H1 (cell line): ENCODE measurements at regions not wholly inside any gene's neighbourhood (a gene's known extent, or its start where the extent isn't known, plus 50 kb on each side); places are given as distances from the start of the nearest gene placed in this dataset.

Experiments
- CTCF ChIA-PET: fragments of 300-600 bp; sonication (Branson Sonifier 250); formaldehyde crosslinking; loops from one replicate; lab custom pipeline; 2021; ENCODE audit not compliant: partially characterized antibody; lab: Charles Lee
- POLR2A ChIA-PET: fragments of 300-600 bp; sonication (Branson Sonifier 250); formaldehyde crosslinking; loops from one replicate; lab custom pipeline; 2021; ENCODE audit warnings: inconsistent platforms; ENCODE audit not compliant: partially characterized antibody; lab: Charles Lee
- DNase-seq, 2 experiments: peaks; one replicate each; pipeline versions ENCODE4 v3.0.0 to v3.0.0-alpha.2; 2010 to 2022; ENCODE audit warnings: low spot score in 2 of 2, low read depth in 1 of 2, mixed read lengths in 1 of 2
- FAIRE-seq: peaks from 2 replicates; lab custom pipeline; 2011; peaks lifted over from hg19 to GRCh38; lab: Jason Lieb, UNC
- H2AFZ ChIP-seq: 2 replicates; pipeline ENCODE4 v1.8.1; 2012; ENCODE audit warnings: low read length, inconsistent platforms
- H2AK5ac ChIP-seq: 2 replicates; pipeline ENCODE4 v1.6.1; 2013; ENCODE audit warnings: low read depth, low read length
- H2BK120ac ChIP-seq: replicated peaks from 2 replicates; pipeline ENCODE3; 2013; ENCODE audit warnings: low read depth, low read length, inconsistent platforms
- H2BK12ac ChIP-seq: 2 replicates; pipeline ENCODE4 v1.6.1; 2013; ENCODE audit warnings: low read depth, low read length
- H2BK15ac ChIP-seq: 2 replicates; pipeline ENCODE4 v1.6.1; 2013; ENCODE audit warnings: low read length
- H2BK20ac ChIP-seq: 2 replicates; pipeline ENCODE4 v1.6.1; 2013; ENCODE audit warnings: low read length
- H2BK5ac ChIP-seq: 2 replicates; pipeline ENCODE4 v1.6.1; 2013; ENCODE audit warnings: low read depth, low read length
- H3K14ac ChIP-seq: 2 replicates; pipeline ENCODE4 v1.6.1; 2013; ENCODE audit warnings: inconsistent platforms; ENCODE audit not compliant: insufficient read length
- H3K18ac ChIP-seq: 2 replicates; pipeline ENCODE4 v1.6.1; 2013; ENCODE audit warnings: low read length; ENCODE audit errors: extremely low read depth
- H3K23ac ChIP-seq: 2 replicates; pipeline ENCODE4 v1.6.1; 2013; ENCODE audit warnings: inconsistent platforms; ENCODE audit not compliant: insufficient read length
- H3K23me2 ChIP-seq: 2 replicates; pipeline ENCODE4 v1.6.1; 2013; ENCODE audit warnings: low read depth, low read length
- H3K27ac ChIP-seq: 2 replicates; pipeline ENCODE4 v1.6.1; 2011; ENCODE audit warnings: low read depth, low read length, inconsistent platforms
- H3K27me3 ChIP-seq, 4 experiments: replicated peaks in 1 of 4; 1 replicate in 1 of 4; 2 replicates in 3 of 4; pipeline versions ENCODE4 v1.6.1 to v1.8.1; 2011 to 2013; ENCODE audit warnings: low read length in 3 of 4, mild to moderate bottlenecking in 3 of 4, inconsistent platforms in 2 of 4, mixed read lengths in 2 of 4, moderate library complexity in 1 of 4; ENCODE audit not compliant: control insufficient read depth in 3 of 4, insufficient read depth in 3 of 4; ENCODE audit errors: extremely low read depth in 1 of 4
- H3K36me3 ChIP-seq, 4 experiments: 2 replicates each; pipeline versions ENCODE4 v1.6.1 to v1.8.1; 2011 to 2013; ENCODE audit warnings: mild to moderate bottlenecking in 4 of 4, low read length in 3 of 4, moderate library complexity in 2 of 4, control low read depth in 1 of 4, inconsistent platforms in 1 of 4; ENCODE audit not compliant: insufficient read depth in 4 of 4, control insufficient read depth in 2 of 4
- H3K4ac ChIP-seq: replicated peaks from 2 replicates; pipeline ENCODE3; 2013; ENCODE audit warnings: low read length, low read depth, mixed read lengths, inconsistent platforms; ENCODE audit not compliant: insufficient read length
- H3K4me1 ChIP-seq, 4 experiments: replicated peaks in 1 of 4; 1 replicate in 1 of 4; 2 replicates in 3 of 4; pipeline versions ENCODE4 v1.6.1 to v1.8.1; 2011 to 2013; ENCODE audit warnings: low read length in 3 of 4, inconsistent platforms in 2 of 4, mixed read lengths in 1 of 4; ENCODE audit not compliant: insufficient read depth in 4 of 4, control insufficient read depth in 3 of 4
- H3K4me2 ChIP-seq, 2 experiments: 2 replicates each; pipeline versions ENCODE4 v1.6.1 to v1.8.1; 2011 to 2013; ENCODE audit warnings: low read depth in 2 of 2, low read length in 2 of 2, control low read depth in 1 of 2, inconsistent platforms in 1 of 2, mild to moderate bottlenecking in 1 of 2; ENCODE audit not compliant: insufficient read depth in 1 of 2
- H3K4me3 ChIP-seq, 4 experiments: fragments of 200-600, 300-600 bp in 1 of 4; sonication (generic), shearing (Covaris generic), sonication (Bioruptor Twin) in 1 of 4; 2 replicates each; pipeline versions ENCODE4 v1.5.1 to v1.8.1; 2011 to 2016; ENCODE audit warnings: low read length in 4 of 4, low read depth in 3 of 4, control low read depth in 2 of 4, inconsistent platforms in 2 of 4, mild to moderate bottlenecking in 2 of 4, mixed read lengths in 1 of 4, moderate library complexity in 1 of 4; ENCODE audit not compliant: insufficient read depth in 2 of 4; ENCODE audit errors: extremely low read depth in 1 of 4
- H3K56ac ChIP-seq: replicated peaks from 2 replicates; pipeline ENCODE3; 2013; ENCODE audit warnings: low read depth, mild to moderate bottlenecking, mixed read lengths, low read length, inconsistent platforms; ENCODE audit not compliant: insufficient read length
- H3K79me1 ChIP-seq: 2 replicates; pipeline ENCODE4 v1.6.1; 2013; ENCODE audit warnings: low read depth, low read length, control low read depth
- H3K79me2 ChIP-seq, 2 experiments: 2 replicates each; pipeline versions ENCODE4 v1.6.1 to v1.8.1; 2012 to 2013; ENCODE audit warnings: low read length in 2 of 2, mild to moderate bottlenecking in 2 of 2, inconsistent platforms in 1 of 2; ENCODE audit not compliant: insufficient read depth in 2 of 2, control insufficient read depth in 1 of 2
- H3K9ac ChIP-seq, 4 experiments: replicated peaks in 1 of 4; 1 replicate in 1 of 4; 2 replicates in 3 of 4; pipeline versions ENCODE4 v1.6.1 to v1.8.1; 2011 to 2013; ENCODE audit warnings: low read depth in 3 of 4, low read length in 3 of 4, control low read depth in 2 of 4, mild to moderate bottlenecking in 2 of 4, moderate library complexity in 2 of 4, inconsistent platforms in 1 of 4; ENCODE audit errors: extremely low read depth in 1 of 4
- H3K9me3 ChIP-seq, 2 experiments: 2 replicates each; pipeline versions ENCODE4 v1.6.1 to v1.8.1; 2012 to 2013; ENCODE audit warnings: mild to moderate bottlenecking in 2 of 2, moderate library complexity in 2 of 2, control low read depth in 1 of 2, inconsistent platforms in 1 of 2, low read depth in 1 of 2, low read length in 1 of 2, mixed read lengths in 1 of 2; ENCODE audit not compliant: insufficient read depth in 2 of 2
- H4K20me1 ChIP-seq, 2 experiments: replicated peaks in 1 of 2; 2 replicates each; pipeline versions ENCODE3 to v1.8.1; 2011 to 2013; ENCODE audit warnings: inconsistent platforms in 2 of 2, low read length in 2 of 2, mild to moderate bottlenecking in 1 of 2; ENCODE audit not compliant: insufficient read depth in 2 of 2, control insufficient read depth in 1 of 2
- H4K5ac ChIP-seq: 2 replicates; pipeline ENCODE4 v1.6.1; 2013; ENCODE audit warnings: low read length, low read depth, mixed read lengths, inconsistent platforms; ENCODE audit not compliant: insufficient read length
- H4K8ac ChIP-seq: 2 replicates; pipeline ENCODE4 v1.8.0; 2013; ENCODE audit warnings: mild to moderate bottlenecking, moderate library complexity, low read length, inconsistent platforms; ENCODE audit not compliant: insufficient read depth; ENCODE audit errors: extremely low read depth
- H4K91ac ChIP-seq: replicated peaks from 2 replicates; pipeline ENCODE3; 2013; ENCODE audit warnings: low read length, mixed read lengths, inconsistent platforms; ENCODE audit not compliant: insufficient read length
- BCL11A ChIP-seq, 2 experiments: IDR thresholded peaks; one replicate each; pipeline ENCODE4 v1.6.1; 2011; ENCODE audit warnings: low read depth in 2 of 2, low read length in 2 of 2, mild to moderate bottlenecking in 2 of 2
- RAD21 ChIP-seq, 2 experiments: IDR thresholded peaks in 1 of 2; conservative IDR thresholded peaks in 1 of 2; 2 replicates each; pipeline ENCODE4 v1.6.1; 2011; ENCODE audit warnings: low read depth in 2 of 2, low read length in 2 of 2, improper control_type of control experiment in 1 of 2, inconsistent platforms in 1 of 2, mild to moderate bottlenecking in 1 of 2, moderate library complexity in 1 of 2
- TCF12 ChIP-seq: IDR thresholded peaks from 2 replicates; pipeline ENCODE4 v1.6.1; 2011; ENCODE audit warnings: low read depth, mild to moderate bottlenecking, low read length
- TEAD4 ChIP-seq: IDR thresholded peaks from 2 replicates; pipeline ENCODE4 v1.6.1; 2012; ENCODE audit warnings: low read depth, low read length, inconsistent platforms, mixed read lengths
- WGBS, 2 experiments: shearing (Covaris generic) in 1 of 2; methylation state at CpG; one replicate each; pipeline versions ENCODE4 v1.1.6 to v1.1.7; 2013 to 2015; ENCODE audit warnings: low lambda C conversion rate in 2 of 2, mixed read lengths in 2 of 2, inconsistent platforms in 1 of 2, low coverage in 1 of 2, missing lambda C conversion rate in 1 of 2; ENCODE audit not compliant: insufficient replicate concordance in 2 of 2, insufficient coverage in 1 of 2, insufficient read length in 1 of 2; ENCODE audit errors: extremely low coverage in 1 of 2, missing lambda C conversion rate in 1 of 2; 5-methylcytosine and 5-hydroxymethylcytosine counted together
- TF ChIP-seq, protein P1 (sequence below), 3 experiments: IDR thresholded peaks; 1 replicate in 2 of 3; 2 replicates in 1 of 3; pipeline versions ENCODE4 v1.5.1 to v1.6.1; 2011; ENCODE audit warnings: low read length in 3 of 3, mild to moderate bottlenecking in 3 of 3, inconsistent platforms in 2 of 3, low read depth in 1 of 3, moderate library complexity in 1 of 3; ENCODE audit not compliant: insufficient read depth in 1 of 3; ENCODE audit errors: control extremely low read depth in 1 of 3

DNA sequence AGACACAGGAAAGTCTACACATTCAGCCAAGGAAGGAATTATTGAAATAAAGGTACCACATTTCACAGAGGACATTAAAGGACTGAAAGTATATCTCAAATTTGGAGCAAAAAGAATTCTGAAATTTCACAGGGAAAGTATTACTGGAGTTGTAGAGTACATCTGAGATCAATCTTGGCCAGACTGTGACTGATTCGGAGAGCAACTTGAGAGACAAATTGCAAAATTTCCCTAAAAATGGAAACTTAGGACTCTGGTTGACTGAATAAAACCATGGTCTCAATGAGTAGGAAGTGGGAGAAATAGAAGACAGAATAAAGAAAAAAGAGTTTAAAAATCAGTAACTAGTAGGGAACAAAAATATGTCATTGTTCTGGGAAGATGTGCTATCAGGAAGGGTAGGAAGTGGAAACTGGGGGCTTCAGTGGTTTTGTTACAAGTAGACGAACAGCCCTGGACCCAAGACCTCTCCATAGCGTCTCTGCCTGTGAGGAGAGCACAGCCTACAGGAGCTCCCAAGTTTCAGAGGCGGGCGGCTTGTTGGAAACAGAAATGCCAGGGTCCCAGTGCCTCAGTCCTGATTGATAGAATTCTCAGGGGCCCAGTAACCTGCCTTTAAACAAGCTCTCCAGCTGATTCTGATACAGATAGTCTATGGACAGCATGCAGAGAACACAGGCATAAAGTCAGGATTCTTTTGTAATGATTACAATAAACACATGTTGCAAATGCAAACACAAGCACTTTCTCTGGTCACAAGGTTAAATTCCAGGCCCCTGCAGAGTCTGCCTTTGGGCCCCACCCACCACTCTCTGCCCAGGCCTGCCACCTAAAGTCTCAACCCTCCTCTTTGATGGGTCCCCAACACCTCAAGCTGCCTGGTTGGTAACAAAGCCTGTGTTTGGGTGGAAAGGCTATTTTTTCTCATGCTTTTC lies 63.1 kb downstream of the BBS10 start:
- TF ChIP-seq TCF12 (0 out of 2 replicates have a peak, but pooled peaks have one; percentile 19), TEAD4 (peak; percentile 52; the same call in 1 of the 2 replicates), RAD21 (IDR thresholded peaks at IDR 0.05 in 1 of 2, conservative IDR thresholded peaks at IDR 0.05 in 1 of 2; ENCODE audit: low read depth in 2 of 2, low read length in 2 of 2) (peak; percentile 10 to 49; a peak in 2 of 4 replicates), BCL11A (IDR thresholded peaks at IDR 0.05; ENCODE audit: low read depth in 2 of 2, low read length in 2 of 2) (no peak)
- TF ChIP-seq, protein P1, sequence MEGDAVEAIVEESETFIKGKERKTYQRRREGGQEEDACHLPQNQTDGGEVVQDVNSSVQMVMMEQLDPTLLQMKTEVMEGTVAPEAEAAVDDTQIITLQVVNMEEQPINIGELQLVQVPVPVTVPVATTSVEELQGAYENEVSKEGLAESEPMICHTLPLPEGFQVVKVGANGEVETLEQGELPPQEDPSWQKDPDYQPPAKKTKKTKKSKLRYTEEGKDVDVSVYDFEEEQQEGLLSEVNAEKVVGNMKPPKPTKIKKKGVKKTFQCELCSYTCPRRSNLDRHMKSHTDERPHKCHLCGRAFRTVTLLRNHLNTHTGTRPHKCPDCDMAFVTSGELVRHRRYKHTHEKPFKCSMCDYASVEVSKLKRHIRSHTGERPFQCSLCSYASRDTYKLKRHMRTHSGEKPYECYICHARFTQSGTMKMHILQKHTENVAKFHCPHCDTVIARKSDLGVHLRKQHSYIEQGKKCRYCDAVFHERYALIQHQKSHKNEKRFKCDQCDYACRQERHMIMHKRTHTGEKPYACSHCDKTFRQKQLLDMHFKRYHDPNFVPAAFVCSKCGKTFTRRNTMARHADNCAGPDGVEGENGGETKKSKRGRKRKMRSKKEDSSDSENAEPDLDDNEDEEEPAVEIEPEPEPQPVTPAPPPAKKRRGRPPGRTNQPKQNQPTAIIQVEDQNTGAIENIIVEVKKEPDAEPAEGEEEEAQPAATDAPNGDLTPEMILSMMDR (IDR thresholded peaks at IDR 0.05; ENCODE audit: control extremely low read depth in 1 of 3, insufficient read depth in 1 of 3, low read depth in 1 of 3, low read length in 3 of 3), result peak in 1 of 3 experiments; percentile 6; a peak in 1 of 4 replicates
- ChIA-PET POLR2A (no interaction called here), CTCF (interaction anchor here (0.5 to 1.3 kb wide), 3 partner anchors 10 to 239 kb away, joined by 3 read pairs; no protein-coding TSS in a partner anchor)
- Histone ChIP-seq H4K5ac (no peak overlapping the region), H3K9ac (no peak overlapping the region), H2BK15ac (no peak overlapping the region), H4K20me1 (no peaks in the 10 kb centered on the region), H3K4me2 (no peak overlapping the region), H4K91ac (no peak overlapping the region), H3K27me3 (no peaks in the 10 kb centered on the region), H3K4me3 (no peak overlapping the region), H2AFZ (no peak overlapping the region), H3K4me1 (peaks cover 0 to 2% (median 2%) of the 10 kb centered on the region in 4 experiments; a peak in 2 of 7 replicates), H2BK12ac (no peak overlapping the region), H3K79me1 (no peaks in the 10 kb centered on the region), H3K27ac (no peak overlapping the region), H3K79me2 (no peaks in the 10 kb centered on the region), H3K36me3 (no peaks in the 10 kb centered on the region), H2BK20ac (no peak overlapping the region), H4K8ac (no peak overlapping the region), H3K56ac (no peak overlapping the region), H2BK120ac (no peak overlapping the region), H3K4ac (no peak overlapping the region), H3K14ac (no peak overlapping the region), H3K9me3 (no peaks in the 10 kb centered on the region), H2BK5ac (no peak overlapping the region), H3K23ac (no peak overlapping the region), H3K23me2 (no peaks in the 10 kb centered on the region), H2AK5ac (no peak overlapping the region), H3K18ac (no peak overlapping the region)
- FAIRE-seq (no peak), DNase-seq (no peak)
- 84% methylated on average over 5 of the region's 5 CpGs; no CpG with 5 or more reads in 1 of the 2 experiments for WGBS, 2 experiments
